Osteocyte (in vitro differentiated cells): ENCODE measurements at regions not wholly inside any gene's neighbourhood (a gene's known extent, or its start where the extent isn't known, plus 50 kb on each side); places are given as distances from the start of the nearest gene placed in this dataset.
A peak's percentile ranks its signal among the peaks of the same experiment; 100 is the strongest.
"Not testable (repeated sequence)": the region's sequence is repeated elsewhere in the genome, so short reads cannot be mapped to it uniquely, and the experiment has no call there.

Experiments used
- DNase-seq: peaks from one replicate; pipeline ENCODE4 v3.0.0; 2021; ENCODE audit warnings: mixed read lengths; ENCODE audit not compliant: unreplicated experiment; ENCODE audit errors: extremely low spot score
- H3K27ac Mint-ChIP-seq: one replicate; pipeline ENCODE4 v1.8.0; 2021; ENCODE audit warnings: mild to moderate bottlenecking, mixed read lengths; ENCODE audit not compliant: unreplicated experiment
- H3K27me3 Mint-ChIP-seq: one replicate; pipeline ENCODE4 v1.8.0; 2021; ENCODE audit warnings: mixed read lengths; ENCODE audit not compliant: unreplicated experiment
- H3K36me3 Mint-ChIP-seq: one replicate; pipeline ENCODE4 v1.8.0; 2021; ENCODE audit warnings: mixed read lengths; ENCODE audit not compliant: unreplicated experiment
- H3K4me1 Mint-ChIP-seq: one replicate; pipeline ENCODE4 v1.8.0; 2021; ENCODE audit warnings: mixed read lengths; ENCODE audit not compliant: unreplicated experiment
- H3K4me3 Mint-ChIP-seq: one replicate; pipeline ENCODE4 v1.8.0; 2021; ENCODE audit warnings: mild to moderate bottlenecking, moderate library complexity, mixed read lengths; ENCODE audit not compliant: unreplicated experiment
- H3K9me3 Mint-ChIP-seq: one replicate; pipeline ENCODE4 v1.8.0; 2021; ENCODE audit warnings: mixed read lengths; ENCODE audit not compliant: unreplicated experiment
- TF ChIP-seq, protein P1 (sequence below): fragments of 200-600 bp; sonication (generic); IDR thresholded peaks from 2 replicates; pipeline ENCODE4 v1.5.0; 2021; ENCODE audit warnings: antibody characterized with exemption, mild to moderate bottlenecking, moderate library complexity

- Mint-ChIP-seq H3K36me3 (no peaks in the 10 kb centered on the region), H3K27me3 (no peaks in the 10 kb centered on the region), H3K4me1 (no peaks in the 10 kb centered on the region), H3K9me3 (peaks cover 11% of the 10 kb centered on the region), H3K4me3 (no peak overlapping the region), H3K27ac (no peak overlapping the region)
- TF ChIP-seq, protein P1, sequence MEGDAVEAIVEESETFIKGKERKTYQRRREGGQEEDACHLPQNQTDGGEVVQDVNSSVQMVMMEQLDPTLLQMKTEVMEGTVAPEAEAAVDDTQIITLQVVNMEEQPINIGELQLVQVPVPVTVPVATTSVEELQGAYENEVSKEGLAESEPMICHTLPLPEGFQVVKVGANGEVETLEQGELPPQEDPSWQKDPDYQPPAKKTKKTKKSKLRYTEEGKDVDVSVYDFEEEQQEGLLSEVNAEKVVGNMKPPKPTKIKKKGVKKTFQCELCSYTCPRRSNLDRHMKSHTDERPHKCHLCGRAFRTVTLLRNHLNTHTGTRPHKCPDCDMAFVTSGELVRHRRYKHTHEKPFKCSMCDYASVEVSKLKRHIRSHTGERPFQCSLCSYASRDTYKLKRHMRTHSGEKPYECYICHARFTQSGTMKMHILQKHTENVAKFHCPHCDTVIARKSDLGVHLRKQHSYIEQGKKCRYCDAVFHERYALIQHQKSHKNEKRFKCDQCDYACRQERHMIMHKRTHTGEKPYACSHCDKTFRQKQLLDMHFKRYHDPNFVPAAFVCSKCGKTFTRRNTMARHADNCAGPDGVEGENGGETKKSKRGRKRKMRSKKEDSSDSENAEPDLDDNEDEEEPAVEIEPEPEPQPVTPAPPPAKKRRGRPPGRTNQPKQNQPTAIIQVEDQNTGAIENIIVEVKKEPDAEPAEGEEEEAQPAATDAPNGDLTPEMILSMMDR, result no peak
- DNase-seq, result no peak
Observed at GRCh38 chr11:101241160-101241795, 111.7 kb upstream of the PGR start.

- not testable (repeated sequence) for H3K27ac Mint-ChIP-seq, H3K4me1 Mint-ChIP-seq, H3K27me3 Mint-ChIP-seq, H3K4me3 Mint-ChIP-seq, H3K36me3 Mint-ChIP-seq
- peaks cover 30% of the 10 kb centered on the region for H3K9me3 Mint-ChIP-seq
- peak; percentile 81 for DNase-seq
Observed at GRCh38 chr11:101231207-101231834, 101.7 kb upstream of the PGR start.

- no peaks in the 10 kb centered on the region for H3K36me3 Mint-ChIP-seq
- TF ChIP-seq, protein P1, result no peak
- H3K9me3 Mint-ChIP-seq, result peaks cover 27% of the 10 kb centered on the region
- no peak overlapping the region for H3K4me3 Mint-ChIP-seq
- H3K4me1 Mint-ChIP-seq, result no peaks in the 10 kb centered on the region
- no peak for DNase-seq
- no peak overlapping the region for H3K27ac Mint-ChIP-seq
- H3K27me3 Mint-ChIP-seq, result no peaks in the 10 kb centered on the region
Observed at GRCh38 chr11:101226617-101227016, 97.0 kb upstream of the PGR start.

- peak; percentile 69 for DNase-seq
- H3K27ac Mint-ChIP-seq, result no peak overlapping the region
- H3K4me3 Mint-ChIP-seq, result no peak overlapping the region
- no peaks in the 10 kb centered on the region for H3K27me3 Mint-ChIP-seq
- peaks cover 31% of the 10 kb centered on the region for H3K9me3 Mint-ChIP-seq
- no peaks in the 10 kb centered on the region for H3K4me1 Mint-ChIP-seq
- TF ChIP-seq, protein P1, result no peak
- no peaks in the 10 kb centered on the region for H3K36me3 Mint-ChIP-seq
Observed at GRCh38 chr11:101224221-101224620, 94.6 kb upstream of the PGR start.

DNA sequence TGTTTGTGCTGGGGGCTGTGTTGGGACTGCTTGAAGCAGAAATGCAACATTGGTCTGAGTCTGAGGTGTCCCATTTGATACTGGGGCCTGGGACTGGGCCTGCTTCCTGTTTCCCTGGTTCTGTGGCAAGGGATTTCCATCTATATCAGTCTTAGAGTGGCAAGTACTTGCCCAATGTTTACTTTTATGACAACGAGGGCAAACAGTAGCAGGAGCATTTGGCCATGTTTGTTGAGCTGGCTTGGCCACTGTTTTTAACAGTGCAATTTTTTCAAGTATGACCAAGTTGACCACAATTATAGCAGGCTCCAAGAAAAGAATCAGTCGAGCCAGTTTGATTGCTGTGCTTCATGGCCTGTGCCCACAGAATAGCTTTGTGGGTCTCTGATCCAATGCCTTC is 88.5 kb upstream of the PGR start:
- not testable (repeated sequence) for DNase-seq, H3K4me3 Mint-ChIP-seq, H3K27me3 Mint-ChIP-seq, H3K27ac Mint-ChIP-seq, H3K36me3 Mint-ChIP-seq, H3K4me1 Mint-ChIP-seq
- H3K9me3 Mint-ChIP-seq, result peaks cover 24% of the 10 kb centered on the region

DNA sequence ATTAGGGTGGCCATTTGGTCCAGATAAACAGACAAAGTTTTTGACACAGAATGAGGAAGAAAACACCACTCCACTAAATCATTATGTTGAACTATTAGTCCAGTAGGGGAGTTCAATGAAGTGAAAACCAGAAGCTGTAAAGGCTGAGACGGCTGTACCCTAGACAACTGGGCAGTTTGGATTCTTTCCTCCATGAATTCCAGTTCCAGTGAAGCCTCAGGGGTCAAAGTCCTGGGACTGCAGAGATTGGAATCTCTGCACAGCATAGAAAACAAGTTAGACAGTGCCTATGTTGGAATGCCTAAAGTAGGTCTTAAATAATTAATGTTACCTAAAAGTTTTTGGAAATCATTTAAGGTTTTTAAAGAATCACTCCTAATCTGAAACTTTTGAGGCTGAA is 86.5 kb upstream of the PGR start:
- not testable (repeated sequence) for H3K36me3 Mint-ChIP-seq, H3K4me3 Mint-ChIP-seq, H3K27me3 Mint-ChIP-seq, H3K27ac Mint-ChIP-seq, DNase-seq, H3K4me1 Mint-ChIP-seq
- H3K9me3 Mint-ChIP-seq, result peaks cover 39% of the 10 kb centered on the region
